HCT116 (cell line): ENCODE measurements at regions not wholly inside any gene's neighbourhood (a gene's known extent, or its start where the extent isn't known, plus 50 kb on each side); places are given as distances from the start of the nearest gene placed in this dataset.

Experiments used
- ATAC-seq: fragments of 200-7000 bp; cut with Tn5 transposase; 2 replicates; pipeline ENCODE4 v1.9.1; 2020; ENCODE audit warnings: mild to moderate bottlenecking, moderate library complexity
- BruUV-seq: library from RNA; stranded (reverse); fragments of 400-500 nt; replicated peaks from 2 replicates; lab custom pipeline; 2021; lab: Mats Ljungman, UMichigan
- CTCF ChIA-PET: fragments of 300-600 bp; sonication (Branson Sonifier 250); formaldehyde crosslinking; loops from one replicate; lab custom pipeline; 2021; ENCODE audit warnings: antibody characterized with exemption; lab: Charles Lee
- POLR2A ChIA-PET: fragments of 300-600, 350-600 bp; sonication (Branson Sonifier 250); formaldehyde crosslinking; loops from one replicate; lab custom pipeline; 2021; ENCODE audit warnings: antibody characterized with exemption; lab: Charles Lee
- RAD21 ChIA-PET, 2 experiments: fragments of 300-600 bp; sonication (Branson Sonifier 250); formaldehyde crosslinking; loops; one replicate each; lab custom pipeline; 2023; ENCODE audit warnings: low total read pairs in 2 of 2; ENCODE audit not compliant: uncharacterized antibody in 2 of 2, unreplicated experiment in 2 of 2, low non-redundant PET in 1 of 2; lab: Charles Lee
- DNase-seq: peaks from one replicate; pipeline ENCODE4 v3.0.0-alpha.2; 2010; ENCODE audit warnings: low read depth, low spot score
- H2AFZ ChIP-seq: fragments of 200-600 bp; shearing (Covaris generic), sonication (generic); 2 replicates; pipeline ENCODE4 v1.6.1; 2017; ENCODE audit warnings: low read depth, mixed run types, mixed read lengths, antibody characterized with exemption, low read length; ENCODE audit not compliant: poor library complexity, severe bottlenecking
- H3K27ac ChIP-seq: 2 replicates; pipeline ENCODE4 v1.5.1; 2012; ENCODE audit warnings: low read depth, low read length
- H3K27me3 ChIP-seq: fragments of 200-600 bp; sonication (generic); 2 replicates; pipeline ENCODE4 v1.6.1; 2016; ENCODE audit warnings: mixed run types, low read length, mixed read lengths; ENCODE audit not compliant: insufficient read depth
- H3K36me3 ChIP-seq, 2 experiments: fragments of 200-500 bp in 1 of 2; fragments of 200-600 bp in 1 of 2; sonication (Bioruptor generic) in 1 of 2; sonication (generic) in 1 of 2; 2 replicates each; pipeline versions ENCODE4 v1.5.1 to v1.6.1; 2014 to 2016; ENCODE audit warnings: low read length in 2 of 2, inconsistent platforms in 1 of 2, mixed read lengths in 1 of 2, mixed run types in 1 of 2; ENCODE audit not compliant: insufficient read depth in 2 of 2, control insufficient read depth in 1 of 2
- H3K4me1 ChIP-seq, 2 experiments: fragments of 200-600 bp in 1 of 2; sonication (generic) in 1 of 2; 2 replicates each; pipeline versions ENCODE4 v1.5.1 to v1.6.1; 2012 to 2017; ENCODE audit warnings: low read length in 2 of 2, inconsistent platforms in 1 of 2, mild to moderate bottlenecking in 1 of 2, mixed read lengths in 1 of 2, mixed run types in 1 of 2, moderate library complexity in 1 of 2; ENCODE audit not compliant: insufficient read depth in 2 of 2, control insufficient read depth in 1 of 2
- H3K4me2 ChIP-seq: fragments of 200-600 bp; sonication (generic); 2 replicates; pipeline ENCODE4 v1.6.1; 2017; ENCODE audit warnings: mixed run types, low read length, mixed read lengths
- H3K4me3 ChIP-seq, 2 experiments: fragments of 200-600 bp in 1 of 2; sonication (generic) in 1 of 2; replicated peaks in 1 of 2; 2 replicates each; pipeline ENCODE4 v1.5.1; 2011 to 2016; ENCODE audit warnings: low read length in 2 of 2, control low read depth in 1 of 2, low read depth in 1 of 2, mild to moderate bottlenecking in 1 of 2, mixed read lengths in 1 of 2, mixed run types in 1 of 2
- H3K79me2 ChIP-seq: fragments of 200-600 bp; sonication (generic); 2 replicates; pipeline ENCODE4 v1.6.1; 2017; ENCODE audit warnings: mild to moderate bottlenecking, mixed run types, low read length, moderate library complexity, mixed read lengths; ENCODE audit not compliant: insufficient read depth
- H3K9ac ChIP-seq: fragments of 200-600 bp; sonication (generic); 2 replicates; pipeline ENCODE4 v1.6.1; 2016; ENCODE audit warnings: low read length, mixed read lengths
- H3K9me2 ChIP-seq: fragments of 200-600 bp; sonication (generic), shearing (Covaris generic); 2 replicates; pipeline ENCODE4 v1.6.1; 2017; ENCODE audit warnings: mixed run types, mild to moderate bottlenecking, moderate library complexity; ENCODE audit not compliant: insufficient read depth
- H3K9me3 ChIP-seq, 2 experiments: fragments of 200-500 bp in 1 of 2; fragments of 200-600 bp in 1 of 2; sonication (Bioruptor generic) in 1 of 2; sonication (generic) in 1 of 2; 2 replicates each; pipeline ENCODE4 v1.6.1; 2014 to 2017; ENCODE audit warnings: low read length in 2 of 2, mixed read lengths in 2 of 2, inconsistent platforms in 1 of 2, low read depth in 1 of 2, mild to moderate bottlenecking in 1 of 2, mixed run types in 1 of 2, moderate library complexity in 1 of 2; ENCODE audit not compliant: control insufficient read depth in 1 of 2, insufficient read depth in 1 of 2
- H4K20me1 ChIP-seq: fragments of 200-600 bp; sonication (generic), shearing (Covaris generic); 2 replicates; pipeline ENCODE4 v1.6.1; 2017; ENCODE audit warnings: mixed run types, mild to moderate bottlenecking, moderate library complexity; ENCODE audit not compliant: insufficient read depth
- CBX3 ChIP-seq: IDR thresholded peaks from 2 replicates; pipeline ENCODE4 v1.6.1; 2012; ENCODE audit warnings: low read depth
- EGR1 ChIP-seq: IDR thresholded peaks from 2 replicates; pipeline ENCODE4 v1.6.1; 2012; ENCODE audit warnings: low read depth
- ELF1 ChIP-seq: IDR thresholded peaks from 2 replicates; pipeline ENCODE4 v1.6.1; 2012; ENCODE audit warnings: low read depth, borderline replicate concordance
- EZH2phosphoT487 ChIP-seq: fragments of 200-600 bp; IDR thresholded peaks from 2 replicates; pipeline ENCODE4 v1.6.1; 2018; ENCODE audit warnings: antibody characterized with exemption, borderline replicate concordance
- FOSL1 ChIP-seq: IDR thresholded peaks from 2 replicates; pipeline ENCODE4 v1.6.1; 2012; ENCODE audit warnings: low read depth
- POLR2A ChIP-seq: IDR thresholded peaks from 2 replicates; pipeline ENCODE4 v1.7.0; 2011; ENCODE audit warnings: borderline replicate concordance; ENCODE audit not compliant: insufficient read depth, insufficient read length; ENCODE audit errors: extremely low read depth
- SIN3A ChIP-seq: IDR thresholded peaks from 2 replicates; pipeline ENCODE4 v1.6.1; 2012; ENCODE audit warnings: low read depth
- intact Hi-C: fragments of 100-400 bp; cut with micrococcal nuclease; formaldehyde crosslinking; loops from 2 replicates; pipeline ENCODE4 v1.10.0; 2022
- TF ChIP-seq, protein P1 (sequence below): IDR thresholded peaks from 2 replicates; pipeline ENCODE4 v1.6.1; 2012; ENCODE audit warnings: low read depth
- TF ChIP-seq, protein P2 (sequence below), 3 experiments: fragments of 200-600 bp in 1 of 3; sonication (generic) in 1 of 3; IDR thresholded peaks in 2 of 3; conservative IDR thresholded peaks in 1 of 3; 2 replicates each; pipeline ENCODE4 v1.5.1; 2012 to 2017; ENCODE audit warnings: low read depth in 2 of 3, low read length in 2 of 3, antibody characterized with exemption in 1 of 3, borderline replicate concordance in 1 of 3, control low read depth in 1 of 3, mild to moderate bottlenecking in 1 of 3, mixed read lengths in 1 of 3, mixed run types in 1 of 3, moderate library complexity in 1 of 3; ENCODE audit not compliant: insufficient read depth in 1 of 3

DNA sequence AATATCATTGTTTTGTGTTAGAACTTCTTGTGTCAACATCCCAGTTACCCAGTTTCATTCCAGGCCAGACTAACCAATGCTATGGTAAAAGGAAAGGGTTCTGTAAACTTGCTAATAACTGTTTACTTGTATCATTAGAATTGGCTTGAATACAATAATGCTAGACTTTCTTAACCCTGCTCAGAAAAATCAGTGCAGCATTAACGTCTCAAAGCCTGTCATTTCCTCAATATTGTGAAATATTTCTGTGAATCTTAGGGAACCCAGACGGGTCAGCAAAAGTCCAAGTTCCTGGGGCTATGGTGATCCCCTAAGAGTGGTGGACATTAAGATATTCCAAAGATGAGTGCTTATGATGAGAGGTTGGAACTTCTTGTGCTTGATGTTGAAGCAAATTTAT is 541.2 kb upstream of the MAGEB18 start:
- no peaks in the 10 kb centered on the region for H3K79me2 ChIP-seq
- no peak overlapping the region for H3K4me3 ChIP-seq
- no peaks in the 10 kb centered on the region for H3K27me3 ChIP-seq
- H2AFZ ChIP-seq = no peak overlapping the region
- H3K9me2 ChIP-seq = no peaks in the 10 kb centered on the region
- intact Hi-C loops = no loop called here
- H3K9me3 ChIP-seq = no peaks in the 10 kb centered on the region
- RAD21 ChIA-PET = no interaction called here
- POLR2A ChIA-PET = no interaction called here
- no peak for TF ChIP-seq EZH2phosphoT487
- TF ChIP-seq ELF1 = no peak
- TF ChIP-seq, protein P1, sequence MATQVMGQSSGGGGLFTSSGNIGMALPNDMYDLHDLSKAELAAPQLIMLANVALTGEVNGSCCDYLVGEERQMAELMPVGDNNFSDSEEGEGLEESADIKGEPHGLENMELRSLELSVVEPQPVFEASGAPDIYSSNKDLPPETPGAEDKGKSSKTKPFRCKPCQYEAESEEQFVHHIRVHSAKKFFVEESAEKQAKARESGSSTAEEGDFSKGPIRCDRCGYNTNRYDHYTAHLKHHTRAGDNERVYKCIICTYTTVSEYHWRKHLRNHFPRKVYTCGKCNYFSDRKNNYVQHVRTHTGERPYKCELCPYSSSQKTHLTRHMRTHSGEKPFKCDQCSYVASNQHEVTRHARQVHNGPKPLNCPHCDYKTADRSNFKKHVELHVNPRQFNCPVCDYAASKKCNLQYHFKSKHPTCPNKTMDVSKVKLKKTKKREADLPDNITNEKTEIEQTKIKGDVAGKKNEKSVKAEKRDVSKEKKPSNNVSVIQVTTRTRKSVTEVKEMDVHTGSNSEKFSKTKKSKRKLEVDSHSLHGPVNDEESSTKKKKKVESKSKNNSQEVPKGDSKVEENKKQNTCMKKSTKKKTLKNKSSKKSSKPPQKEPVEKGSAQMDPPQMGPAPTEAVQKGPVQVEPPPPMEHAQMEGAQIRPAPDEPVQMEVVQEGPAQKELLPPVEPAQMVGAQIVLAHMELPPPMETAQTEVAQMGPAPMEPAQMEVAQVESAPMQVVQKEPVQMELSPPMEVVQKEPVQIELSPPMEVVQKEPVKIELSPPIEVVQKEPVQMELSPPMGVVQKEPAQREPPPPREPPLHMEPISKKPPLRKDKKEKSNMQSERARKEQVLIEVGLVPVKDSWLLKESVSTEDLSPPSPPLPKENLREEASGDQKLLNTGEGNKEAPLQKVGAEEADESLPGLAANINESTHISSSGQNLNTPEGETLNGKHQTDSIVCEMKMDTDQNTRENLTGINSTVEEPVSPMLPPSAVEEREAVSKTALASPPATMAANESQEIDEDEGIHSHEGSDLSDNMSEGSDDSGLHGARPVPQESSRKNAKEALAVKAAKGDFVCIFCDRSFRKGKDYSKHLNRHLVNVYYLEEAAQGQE = no peak
- TF ChIP-seq EGR1 = no peak
- no peak for TF ChIP-seq FOSL1
- TF ChIP-seq, protein P2, sequence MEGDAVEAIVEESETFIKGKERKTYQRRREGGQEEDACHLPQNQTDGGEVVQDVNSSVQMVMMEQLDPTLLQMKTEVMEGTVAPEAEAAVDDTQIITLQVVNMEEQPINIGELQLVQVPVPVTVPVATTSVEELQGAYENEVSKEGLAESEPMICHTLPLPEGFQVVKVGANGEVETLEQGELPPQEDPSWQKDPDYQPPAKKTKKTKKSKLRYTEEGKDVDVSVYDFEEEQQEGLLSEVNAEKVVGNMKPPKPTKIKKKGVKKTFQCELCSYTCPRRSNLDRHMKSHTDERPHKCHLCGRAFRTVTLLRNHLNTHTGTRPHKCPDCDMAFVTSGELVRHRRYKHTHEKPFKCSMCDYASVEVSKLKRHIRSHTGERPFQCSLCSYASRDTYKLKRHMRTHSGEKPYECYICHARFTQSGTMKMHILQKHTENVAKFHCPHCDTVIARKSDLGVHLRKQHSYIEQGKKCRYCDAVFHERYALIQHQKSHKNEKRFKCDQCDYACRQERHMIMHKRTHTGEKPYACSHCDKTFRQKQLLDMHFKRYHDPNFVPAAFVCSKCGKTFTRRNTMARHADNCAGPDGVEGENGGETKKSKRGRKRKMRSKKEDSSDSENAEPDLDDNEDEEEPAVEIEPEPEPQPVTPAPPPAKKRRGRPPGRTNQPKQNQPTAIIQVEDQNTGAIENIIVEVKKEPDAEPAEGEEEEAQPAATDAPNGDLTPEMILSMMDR (IDR thresholded peaks at IDR 0.05 in 2 of 3, conservative IDR thresholded peaks at IDR 0.05 in 1 of 3; ENCODE audit: borderline replicate concordance in 1 of 3, insufficient read depth in 1 of 3, low read depth in 2 of 3, low read length in 2 of 3) = no peak
- TF ChIP-seq SIN3A = no peak
- no peak for TF ChIP-seq POLR2A
- no peak for TF ChIP-seq CBX3
- H3K4me2 ChIP-seq = no peak overlapping the region
- DNase-seq (no peak), ATAC-seq (no peak)
- no peaks in the 10 kb centered on the region for H3K4me1 ChIP-seq
- no peak overlapping the region for H3K27ac ChIP-seq
- H3K36me3 ChIP-seq = no peaks in the 10 kb centered on the region
- no peak overlapping the region for H3K9ac ChIP-seq
- no peaks in the 10 kb centered on the region for H4K20me1 ChIP-seq
- BruUV-seq = no TSS peak
- CTCF ChIA-PET = no interaction called here
